H1 (cell line): ENCODE measurements at regions not wholly inside any gene's neighbourhood (a gene's known extent, or its start where the extent isn't known, plus 50 kb on each side); places are given as distances from the start of the nearest gene placed in this dataset.

Experiments
- GABPA ChIP-seq: IDR thresholded peaks from 2 replicates; pipeline ENCODE4 v1.6.1; 2011; ENCODE audit warnings: mild to moderate bottlenecking, low read length, moderate library complexity, borderline replicate concordance; ENCODE audit not compliant: insufficient read depth
- KDM1A ChIP-seq: fragments of 200-600, 300-600 bp; sonication (generic); IDR thresholded peaks from 2 replicates; pipeline ENCODE4 v1.7.1; 2016; ENCODE audit warnings: mild to moderate bottlenecking, low read length, borderline replicate concordance
- RNF2 ChIP-seq: fragments of 200-900, 300-1000 bp; sonication (generic); IDR thresholded peaks from 2 replicates; pipeline ENCODE4 v1.7.1; 2016; ENCODE audit warnings: borderline replicate concordance, low read depth, mild to moderate bottlenecking, antibody characterized with exemption, low read length; ENCODE audit not compliant: poor library complexity, severe bottlenecking; ENCODE audit errors: missing control alignments
- TBP ChIP-seq: IDR thresholded peaks from 2 replicates; pipeline ENCODE4 v1.6.1; 2011; ENCODE audit warnings: low read depth, low read length, improper control_type of control experiment
- TEAD4 ChIP-seq: IDR thresholded peaks from 2 replicates; pipeline ENCODE4 v1.6.1; 2012; ENCODE audit warnings: low read depth, low read length, inconsistent platforms, mixed read lengths
- TF ChIP-seq, protein P1 (sequence below): IDR thresholded peaks from 2 replicates; pipeline ENCODE4 v1.6.1; 2012; ENCODE audit warnings: low read length, inconsistent platforms
- TF ChIP-seq, protein P2 (sequence below): IDR thresholded peaks from 2 replicates; pipeline ENCODE4 v1.6.1; 2011; ENCODE audit warnings: low read length, improper control_type of control experiment

DNA sequence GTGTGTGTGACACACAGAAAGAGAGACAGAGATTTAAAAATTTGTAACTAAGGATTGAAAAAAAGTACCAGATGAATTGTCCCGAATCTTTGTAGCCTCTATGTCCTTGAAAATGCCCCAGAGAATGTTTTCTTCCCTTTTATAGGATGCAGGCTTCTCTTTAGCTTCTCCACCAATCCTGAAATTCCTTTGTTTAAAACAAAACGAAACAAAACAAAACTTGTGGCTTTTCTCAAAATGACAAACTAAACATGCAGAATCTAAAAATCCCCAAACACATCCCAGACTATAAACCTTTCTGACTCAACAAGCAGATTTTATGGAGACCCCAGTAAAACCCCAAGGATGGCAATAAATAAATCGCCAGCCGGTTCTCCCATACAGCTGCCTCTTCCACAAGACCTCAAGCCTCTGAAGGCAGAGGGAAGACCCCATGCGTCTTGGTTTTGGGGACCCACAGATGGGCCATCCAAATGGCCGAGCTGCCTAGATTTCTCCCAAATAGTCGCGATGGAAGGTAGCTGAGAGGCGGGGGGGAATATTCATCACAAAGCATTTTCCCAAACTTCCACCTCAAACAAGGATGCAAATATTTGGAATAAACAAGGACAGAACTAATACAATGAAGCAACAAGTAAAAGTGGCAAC is 269.5 kb upstream of the FOXF1 start (continued):
- no peak for TF ChIP-seq GABPA
- no peak for TF ChIP-seq KDM1A
- no peak for TF ChIP-seq RNF2
- no peak for TF ChIP-seq TBP
- TF ChIP-seq, protein P1, sequence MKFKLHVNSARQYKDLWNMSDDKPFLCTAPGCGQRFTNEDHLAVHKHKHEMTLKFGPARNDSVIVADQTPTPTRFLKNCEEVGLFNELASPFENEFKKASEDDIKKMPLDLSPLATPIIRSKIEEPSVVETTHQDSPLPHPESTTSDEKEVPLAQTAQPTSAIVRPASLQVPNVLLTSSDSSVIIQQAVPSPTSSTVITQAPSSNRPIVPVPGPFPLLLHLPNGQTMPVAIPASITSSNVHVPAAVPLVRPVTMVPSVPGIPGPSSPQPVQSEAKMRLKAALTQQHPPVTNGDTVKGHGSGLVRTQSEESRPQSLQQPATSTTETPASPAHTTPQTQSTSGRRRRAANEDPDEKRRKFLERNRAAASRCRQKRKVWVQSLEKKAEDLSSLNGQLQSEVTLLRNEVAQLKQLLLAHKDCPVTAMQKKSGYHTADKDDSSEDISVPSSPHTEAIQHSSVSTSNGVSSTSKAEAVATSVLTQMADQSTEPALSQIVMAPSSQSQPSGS: no peak
- no peak for TF ChIP-seq TEAD4
- TF ChIP-seq, protein P2, sequence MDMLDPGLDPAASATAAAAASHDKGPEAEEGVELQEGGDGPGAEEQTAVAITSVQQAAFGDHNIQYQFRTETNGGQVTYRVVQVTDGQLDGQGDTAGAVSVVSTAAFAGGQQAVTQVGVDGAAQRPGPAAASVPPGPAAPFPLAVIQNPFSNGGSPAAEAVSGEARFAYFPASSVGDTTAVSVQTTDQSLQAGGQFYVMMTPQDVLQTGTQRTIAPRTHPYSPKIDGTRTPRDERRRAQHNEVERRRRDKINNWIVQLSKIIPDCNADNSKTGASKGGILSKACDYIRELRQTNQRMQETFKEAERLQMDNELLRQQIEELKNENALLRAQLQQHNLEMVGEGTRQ: no peak
